Panc1 (cell line): ENCODE measurements at regions not wholly inside any gene's neighbourhood (a gene's known extent, or its start where the extent isn't known, plus 50 kb on each side); places are given as distances from the start of the nearest gene placed in this dataset.

ENCODE experiments used
- ATAC-seq: fragments of 200-7000 bp; cut with Tn5 transposase; 2 replicates; pipeline ENCODE4 v1.9.1; 2020; ENCODE audit warnings: mild to moderate bottlenecking, moderate library complexity
- BruUV-seq: library from RNA; stranded (reverse); fragments of 400-500 nt; replicated peaks from 2 replicates; lab custom pipeline; 2021; lab: Mats Ljungman, UMichigan
- CTCF ChIA-PET: fragments of 300-600 bp; sonication (Branson Sonifier 250); formaldehyde crosslinking; loops from one replicate; lab custom pipeline; 2022; ENCODE audit warnings: antibody characterized with exemption; lab: Charles Lee
- POLR2A ChIA-PET: fragments of 300-600 bp; sonication (Branson Sonifier 250); formaldehyde crosslinking; loops from one replicate; lab custom pipeline; 2022; ENCODE audit warnings: antibody characterized with exemption; lab: Charles Lee
- DNase-seq: peaks from one replicate; pipeline ENCODE4 v3.0.0-alpha.2; 2010; ENCODE audit warnings: low read depth, low spot score
- H3K27ac ChIP-seq: 2 replicates; pipeline ENCODE4 v1.5.1; 2011; ENCODE audit warnings: mild to moderate bottlenecking, low read length, inconsistent platforms
- H3K27me3 ChIP-seq: fragments of 200-500 bp; sonication (Bioruptor generic); 2 replicates; pipeline ENCODE4 v1.6.0; 2014; ENCODE audit warnings: low read length, inconsistent platforms; ENCODE audit not compliant: control insufficient read depth, insufficient read depth
- H3K36me3 ChIP-seq: fragments of 200-500 bp; sonication (Bioruptor generic); 2 replicates; pipeline ENCODE4 v1.5.1; 2014; ENCODE audit warnings: inconsistent platforms, mild to moderate bottlenecking, low read length, moderate library complexity; ENCODE audit not compliant: control insufficient read depth, insufficient read depth
- H3K4me1 ChIP-seq: 2 replicates; pipeline ENCODE4 v1.5.1; 2011; ENCODE audit warnings: inconsistent platforms, mild to moderate bottlenecking, low read length, moderate library complexity; ENCODE audit not compliant: control insufficient read depth, insufficient read depth
- H3K4me3 ChIP-seq, 2 experiments: 2 replicates each; pipeline ENCODE4 v1.5.1; 2011 to 2012; ENCODE audit warnings: low read depth in 2 of 2, low read length in 2 of 2, mild to moderate bottlenecking in 2 of 2, inconsistent platforms in 1 of 2, moderate library complexity in 1 of 2
- H3K9me3 ChIP-seq: fragments of 200-500 bp; sonication (Bioruptor generic); 2 replicates; pipeline ENCODE4 v1.5.1; 2014; ENCODE audit warnings: low read depth, mild to moderate bottlenecking, inconsistent platforms, low read length, moderate library complexity; ENCODE audit not compliant: control insufficient read depth, insufficient read depth
- CTCF ChIP-seq: fragments of 450-650 bp; IDR thresholded peaks from 2 replicates; pipeline ENCODE4 v1.5.1; 2017; ENCODE audit warnings: mild to moderate bottlenecking
- POLR2AphosphoS5 ChIP-seq: IDR thresholded peaks from 2 replicates; pipeline ENCODE4 v1.6.1; 2012; ENCODE audit warnings: mild to moderate bottlenecking, low read depth, low read length, moderate library complexity
- REST ChIP-seq, 2 experiments: IDR thresholded peaks; 2 replicates each; pipeline ENCODE4 v1.6.1; 2011 to 2012; ENCODE audit warnings: low read depth in 2 of 2, control low read depth in 1 of 2, low read length in 1 of 2, mild to moderate bottlenecking in 1 of 2, moderate library complexity in 1 of 2; ENCODE audit not compliant: insufficient read depth in 1 of 2
- SIN3A ChIP-seq: IDR thresholded peaks from 2 replicates; pipeline ENCODE4 v1.6.1; 2012; ENCODE audit warnings: low read depth, mild to moderate bottlenecking, low read length, moderate library complexity, borderline replicate concordance; ENCODE audit not compliant: insufficient read depth
- TCF7L2 ChIP-seq: IDR thresholded peaks from 2 replicates; pipeline ENCODE4 v1.6.1; 2011; ENCODE audit warnings: mild to moderate bottlenecking, low read depth, low read length, inconsistent platforms
- in situ Hi-C: cut with HindIII; loops from 2 replicates; pipeline ENCODE4 v1.10.0; 2016; ENCODE audit warnings: low sequenced_read_pairs, low pct_unique_long_range_greater_than_20kb
- intact Hi-C: fragments of 100-400 bp; cut with micrococcal nuclease; formaldehyde crosslinking; loops from one replicate; pipeline ENCODE4 v1.10.0; 2022; ENCODE audit not compliant: unreplicated experiment

GRCh38 chr6:118748311-118749062 lies 97.1 kb upstream of the CEP85L start:
- CTCF ChIA-PET = no interaction called here
- H3K27ac ChIP-seq = no peak overlapping the region
- intact Hi-C loops = no loop called here
- H3K9me3 ChIP-seq = no peaks in the 10 kb centered on the region
- H3K36me3 ChIP-seq = no peaks in the 10 kb centered on the region
- POLR2A ChIA-PET = interaction anchor here (0.6 kb wide), 1 partner anchor 140 kb away, joined by 4 read pairs; no protein-coding TSS in a partner anchor
- ATAC-seq (no peak), DNase-seq (no peak)
- no peak overlapping the region for H3K4me3 ChIP-seq
- in situ Hi-C loops = no loop called here
- H3K4me1 ChIP-seq = no peaks in the 10 kb centered on the region
- peaks cover 6% of the 10 kb centered on the region; the same call in 1 of the 2 replicates for H3K27me3 ChIP-seq
- no peak for TF ChIP-seq TCF7L2
- TF ChIP-seq REST (IDR thresholded peaks at IDR 0.05; ENCODE audit: insufficient read depth in 1 of 2, low read depth in 2 of 2, low read length in 1 of 2) = no peak
- TF ChIP-seq SIN3A = no peak
- no peak for TF ChIP-seq CTCF
- no TSS peak for BruUV-seq

GRCh38 chr6:118746825-118747174 lies 95.4 kb upstream of the CEP85L start:
- POLR2A ChIA-PET = no interaction called here
- Histone ChIP-seq H3K36me3 (no peaks in the 10 kb centered on the region), H3K4me1 (no peaks in the 10 kb centered on the region), H3K4me3 (no peak overlapping the region), H3K27ac (no peak overlapping the region), H3K27me3 (peaks cover 6% of the 10 kb centered on the region; the same call in 1 of the 2 replicates), H3K9me3 (no peaks in the 10 kb centered on the region)
- no TSS peak for BruUV-seq
- CTCF ChIA-PET = interaction anchor here (0.6 kb wide), 1 partner anchor 59 kb away, joined by 3 read pairs; no protein-coding TSS in a partner anchor
- intact Hi-C loops = no loop called here
- ATAC-seq (no peak), DNase-seq (no peak)
- TF ChIP-seq REST (IDR thresholded peaks at IDR 0.05; ENCODE audit: insufficient read depth in 1 of 2, low read depth in 2 of 2, low read length in 1 of 2) (no peak), TCF7L2 (no peak), POLR2AphosphoS5 (no peak), CTCF (no peak), SIN3A (no peak)
- in situ Hi-C loops = no loop called here
